HCT116 (cell line): ENCODE measurements at regions not wholly inside any gene's neighbourhood (a gene's known extent, or its start where the extent isn't known, plus 50 kb on each side); places are given as distances from the start of the nearest gene placed in this dataset.

Experiments
- ATAC-seq: fragments of 200-7000 bp; cut with Tn5 transposase; 2 replicates; pipeline ENCODE4 v1.9.1; 2020; ENCODE audit warnings: mild to moderate bottlenecking, moderate library complexity
- BruUV-seq: library from RNA; stranded (reverse); fragments of 400-500 nt; replicated peaks from 2 replicates; lab custom pipeline; 2021; lab: Mats Ljungman, UMichigan
- CTCF ChIA-PET: fragments of 300-600 bp; sonication (Branson Sonifier 250); formaldehyde crosslinking; loops from one replicate; lab custom pipeline; 2021; ENCODE audit warnings: antibody characterized with exemption; lab: Charles Lee
- POLR2A ChIA-PET: fragments of 300-600, 350-600 bp; sonication (Branson Sonifier 250); formaldehyde crosslinking; loops from one replicate; lab custom pipeline; 2021; ENCODE audit warnings: antibody characterized with exemption; lab: Charles Lee
- RAD21 ChIA-PET, 2 experiments: fragments of 300-600 bp; sonication (Branson Sonifier 250); formaldehyde crosslinking; loops; one replicate each; lab custom pipeline; 2023; ENCODE audit warnings: low total read pairs in 2 of 2; ENCODE audit not compliant: uncharacterized antibody in 2 of 2, unreplicated experiment in 2 of 2, low non-redundant PET in 1 of 2; lab: Charles Lee
- DNase-seq: peaks from one replicate; pipeline ENCODE4 v3.0.0-alpha.2; 2010; ENCODE audit warnings: low read depth, low spot score
- H2AFZ ChIP-seq: fragments of 200-600 bp; shearing (Covaris generic), sonication (generic); 2 replicates; pipeline ENCODE4 v1.6.1; 2017; ENCODE audit warnings: low read depth, mixed run types, mixed read lengths, antibody characterized with exemption, low read length; ENCODE audit not compliant: poor library complexity, severe bottlenecking
- H3K27ac ChIP-seq: 2 replicates; pipeline ENCODE4 v1.5.1; 2012; ENCODE audit warnings: low read depth, low read length
- H3K27me3 ChIP-seq: fragments of 200-600 bp; sonication (generic); 2 replicates; pipeline ENCODE4 v1.6.1; 2016; ENCODE audit warnings: mixed run types, low read length, mixed read lengths; ENCODE audit not compliant: insufficient read depth
- H3K36me3 ChIP-seq, 2 experiments: fragments of 200-500 bp in 1 of 2; fragments of 200-600 bp in 1 of 2; sonication (Bioruptor generic) in 1 of 2; sonication (generic) in 1 of 2; 2 replicates each; pipeline versions ENCODE4 v1.5.1 to v1.6.1; 2014 to 2016; ENCODE audit warnings: low read length in 2 of 2, inconsistent platforms in 1 of 2, mixed read lengths in 1 of 2, mixed run types in 1 of 2; ENCODE audit not compliant: insufficient read depth in 2 of 2, control insufficient read depth in 1 of 2
- H3K4me1 ChIP-seq, 2 experiments: fragments of 200-600 bp in 1 of 2; sonication (generic) in 1 of 2; 2 replicates each; pipeline versions ENCODE4 v1.5.1 to v1.6.1; 2012 to 2017; ENCODE audit warnings: low read length in 2 of 2, inconsistent platforms in 1 of 2, mild to moderate bottlenecking in 1 of 2, mixed read lengths in 1 of 2, mixed run types in 1 of 2, moderate library complexity in 1 of 2; ENCODE audit not compliant: insufficient read depth in 2 of 2, control insufficient read depth in 1 of 2
- H3K4me2 ChIP-seq: fragments of 200-600 bp; sonication (generic); 2 replicates; pipeline ENCODE4 v1.6.1; 2017; ENCODE audit warnings: mixed run types, low read length, mixed read lengths
- H3K4me3 ChIP-seq, 2 experiments: fragments of 200-600 bp in 1 of 2; sonication (generic) in 1 of 2; replicated peaks in 1 of 2; 2 replicates each; pipeline ENCODE4 v1.5.1; 2011 to 2016; ENCODE audit warnings: low read length in 2 of 2, control low read depth in 1 of 2, low read depth in 1 of 2, mild to moderate bottlenecking in 1 of 2, mixed read lengths in 1 of 2, mixed run types in 1 of 2
- H3K79me2 ChIP-seq: fragments of 200-600 bp; sonication (generic); 2 replicates; pipeline ENCODE4 v1.6.1; 2017; ENCODE audit warnings: mild to moderate bottlenecking, mixed run types, low read length, moderate library complexity, mixed read lengths; ENCODE audit not compliant: insufficient read depth
- H3K9ac ChIP-seq: fragments of 200-600 bp; sonication (generic); 2 replicates; pipeline ENCODE4 v1.6.1; 2016; ENCODE audit warnings: low read length, mixed read lengths
- H3K9me2 ChIP-seq: fragments of 200-600 bp; sonication (generic), shearing (Covaris generic); 2 replicates; pipeline ENCODE4 v1.6.1; 2017; ENCODE audit warnings: mixed run types, mild to moderate bottlenecking, moderate library complexity; ENCODE audit not compliant: insufficient read depth
- H3K9me3 ChIP-seq, 2 experiments: fragments of 200-500 bp in 1 of 2; fragments of 200-600 bp in 1 of 2; sonication (Bioruptor generic) in 1 of 2; sonication (generic) in 1 of 2; 2 replicates each; pipeline ENCODE4 v1.6.1; 2014 to 2017; ENCODE audit warnings: low read length in 2 of 2, mixed read lengths in 2 of 2, inconsistent platforms in 1 of 2, low read depth in 1 of 2, mild to moderate bottlenecking in 1 of 2, mixed run types in 1 of 2, moderate library complexity in 1 of 2; ENCODE audit not compliant: control insufficient read depth in 1 of 2, insufficient read depth in 1 of 2
- H4K20me1 ChIP-seq: fragments of 200-600 bp; sonication (generic), shearing (Covaris generic); 2 replicates; pipeline ENCODE4 v1.6.1; 2017; ENCODE audit warnings: mixed run types, mild to moderate bottlenecking, moderate library complexity; ENCODE audit not compliant: insufficient read depth
- CBX3 ChIP-seq: IDR thresholded peaks from 2 replicates; pipeline ENCODE4 v1.6.1; 2012; ENCODE audit warnings: low read depth
- CEBPB ChIP-seq: IDR thresholded peaks from 2 replicates; pipeline ENCODE4 v1.6.1; 2012; ENCODE audit warnings: low read depth
- EGR1 ChIP-seq: IDR thresholded peaks from 2 replicates; pipeline ENCODE4 v1.6.1; 2012; ENCODE audit warnings: low read depth
- ELF1 ChIP-seq: IDR thresholded peaks from 2 replicates; pipeline ENCODE4 v1.6.1; 2012; ENCODE audit warnings: low read depth, borderline replicate concordance
- EZH2 ChIP-seq: fragments of 200-600 bp; sonication (generic); IDR thresholded peaks from 2 replicates; pipeline ENCODE4 v1.6.1; 2017; ENCODE audit warnings: antibody characterized with exemption, mixed run types
- JUND ChIP-seq: IDR thresholded peaks from 2 replicates; pipeline ENCODE4 v1.6.1; 2012
- POLR2A ChIP-seq: IDR thresholded peaks from 2 replicates; pipeline ENCODE4 v1.7.0; 2011; ENCODE audit warnings: borderline replicate concordance; ENCODE audit not compliant: insufficient read depth, insufficient read length; ENCODE audit errors: extremely low read depth
- RAD21 ChIP-seq: IDR thresholded peaks from 2 replicates; pipeline ENCODE4 v1.6.1; 2012; ENCODE audit warnings: low read depth, mild to moderate bottlenecking
- SP1 ChIP-seq: IDR thresholded peaks from 2 replicates; pipeline ENCODE4 v1.6.1; 2012; ENCODE audit warnings: low read depth
- TCF7L2 ChIP-seq: IDR thresholded peaks from 2 replicates; pipeline ENCODE4 v1.7.0; 2011; ENCODE audit warnings: borderline replicate concordance, inconsistent platforms; ENCODE audit not compliant: insufficient read depth, insufficient read length; ENCODE audit errors: extremely low read depth
- YY1 ChIP-seq: IDR thresholded peaks from 2 replicates; pipeline ENCODE4 v1.6.1; 2011; ENCODE audit warnings: low read length, low read depth, moderate library complexity, mild to moderate bottlenecking; ENCODE audit not compliant: insufficient replicate concordance; ENCODE audit errors: extremely low read depth
- ZFX ChIP-seq: fragments of 450-650 bp; IDR thresholded peaks from 2 replicates; pipeline ENCODE4 v1.6.1; 2017
- ZNF274 ChIP-seq: fragments of 200-500 bp; sonication (Bioruptor generic); IDR thresholded peaks from 2 replicates; pipeline ENCODE4 v1.6.1; 2014; ENCODE audit warnings: mild to moderate bottlenecking, low read depth, low read length, inconsistent platforms
- intact Hi-C: fragments of 100-400 bp; cut with micrococcal nuclease; formaldehyde crosslinking; loops from 2 replicates; pipeline ENCODE4 v1.10.0; 2022
- TF ChIP-seq, protein P1 (sequence below), 3 experiments: fragments of 200-600 bp in 1 of 3; sonication (generic) in 1 of 3; IDR thresholded peaks in 2 of 3; conservative IDR thresholded peaks in 1 of 3; 2 replicates each; pipeline ENCODE4 v1.5.1; 2012 to 2017; ENCODE audit warnings: low read depth in 2 of 3, low read length in 2 of 3, antibody characterized with exemption in 1 of 3, borderline replicate concordance in 1 of 3, control low read depth in 1 of 3, mild to moderate bottlenecking in 1 of 3, mixed read lengths in 1 of 3, mixed run types in 1 of 3, moderate library complexity in 1 of 3; ENCODE audit not compliant: insufficient read depth in 1 of 3
- TF ChIP-seq, protein P2 (sequence below): IDR thresholded peaks from 2 replicates; pipeline ENCODE4 v1.6.1; 2011; ENCODE audit warnings: mild to moderate bottlenecking, low read length, moderate library complexity; ENCODE audit not compliant: insufficient replicate concordance; ENCODE audit errors: extremely low read depth
- TF ChIP-seq, protein P3 (sequence below): IDR thresholded peaks from 2 replicates; pipeline ENCODE4 v1.6.1; 2012
- TF ChIP-seq, protein P4 (sequence below): IDR thresholded peaks from 2 replicates; pipeline ENCODE4 v1.6.1; 2012; ENCODE audit warnings: low read depth

DNA sequence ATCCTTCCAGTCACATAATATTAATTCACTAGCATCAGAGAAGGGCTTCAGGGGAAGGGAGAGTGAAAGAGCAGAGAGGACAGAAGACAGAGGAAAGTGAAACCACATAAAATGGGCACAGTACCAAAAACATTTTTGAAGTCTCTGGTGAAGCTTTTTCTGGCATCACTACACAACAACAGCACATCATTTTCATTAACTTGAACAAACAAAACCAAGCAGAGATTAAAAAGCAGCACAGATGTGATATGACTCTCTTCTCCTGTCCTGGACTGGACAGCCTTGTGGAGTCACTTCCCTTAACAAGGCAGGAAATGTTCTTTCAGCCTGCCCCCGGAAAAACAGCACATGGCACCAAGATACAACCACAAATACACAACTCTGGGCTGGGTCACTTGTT is 112.0 kb downstream of the TSPAN8 start:
- BruUV-seq = no TSS peak
- Histone ChIP-seq H3K27ac (no peak overlapping the region), H3K9me2 (peaks cover 3% of the 10 kb centered on the region; the same call in 1 of the 2 replicates), H3K27me3 (no peaks in the 10 kb centered on the region), H3K4me3 (no peak overlapping the region), H4K20me1 (no peaks in the 10 kb centered on the region), H3K4me2 (no peak overlapping the region), H3K9me3 (no peaks in the 10 kb centered on the region), H3K9ac (no peak overlapping the region), H3K4me1 (0 out of 4 replicates have a peak, but pooled peaks cover 0 to 7% of the 10 kb centered on the region in 2 experiments)
- no peak for ATAC-seq
- DNase-seq = no peak
- TF ChIP-seq RAD21 = no peak
- TF ChIP-seq YY1 = no peak
- TF ChIP-seq ZFX = no peak
- no peak for TF ChIP-seq ELF1
- TF ChIP-seq, protein P1, sequence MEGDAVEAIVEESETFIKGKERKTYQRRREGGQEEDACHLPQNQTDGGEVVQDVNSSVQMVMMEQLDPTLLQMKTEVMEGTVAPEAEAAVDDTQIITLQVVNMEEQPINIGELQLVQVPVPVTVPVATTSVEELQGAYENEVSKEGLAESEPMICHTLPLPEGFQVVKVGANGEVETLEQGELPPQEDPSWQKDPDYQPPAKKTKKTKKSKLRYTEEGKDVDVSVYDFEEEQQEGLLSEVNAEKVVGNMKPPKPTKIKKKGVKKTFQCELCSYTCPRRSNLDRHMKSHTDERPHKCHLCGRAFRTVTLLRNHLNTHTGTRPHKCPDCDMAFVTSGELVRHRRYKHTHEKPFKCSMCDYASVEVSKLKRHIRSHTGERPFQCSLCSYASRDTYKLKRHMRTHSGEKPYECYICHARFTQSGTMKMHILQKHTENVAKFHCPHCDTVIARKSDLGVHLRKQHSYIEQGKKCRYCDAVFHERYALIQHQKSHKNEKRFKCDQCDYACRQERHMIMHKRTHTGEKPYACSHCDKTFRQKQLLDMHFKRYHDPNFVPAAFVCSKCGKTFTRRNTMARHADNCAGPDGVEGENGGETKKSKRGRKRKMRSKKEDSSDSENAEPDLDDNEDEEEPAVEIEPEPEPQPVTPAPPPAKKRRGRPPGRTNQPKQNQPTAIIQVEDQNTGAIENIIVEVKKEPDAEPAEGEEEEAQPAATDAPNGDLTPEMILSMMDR (IDR thresholded peaks at IDR 0.05 in 2 of 3, conservative IDR thresholded peaks at IDR 0.05 in 1 of 3; ENCODE audit: borderline replicate concordance in 1 of 3, insufficient read depth in 1 of 3, low read depth in 2 of 3, low read length in 2 of 3) = no peak
- TF ChIP-seq CBX3 = no peak
- no peak for TF ChIP-seq CEBPB
- TF ChIP-seq, protein P2, sequence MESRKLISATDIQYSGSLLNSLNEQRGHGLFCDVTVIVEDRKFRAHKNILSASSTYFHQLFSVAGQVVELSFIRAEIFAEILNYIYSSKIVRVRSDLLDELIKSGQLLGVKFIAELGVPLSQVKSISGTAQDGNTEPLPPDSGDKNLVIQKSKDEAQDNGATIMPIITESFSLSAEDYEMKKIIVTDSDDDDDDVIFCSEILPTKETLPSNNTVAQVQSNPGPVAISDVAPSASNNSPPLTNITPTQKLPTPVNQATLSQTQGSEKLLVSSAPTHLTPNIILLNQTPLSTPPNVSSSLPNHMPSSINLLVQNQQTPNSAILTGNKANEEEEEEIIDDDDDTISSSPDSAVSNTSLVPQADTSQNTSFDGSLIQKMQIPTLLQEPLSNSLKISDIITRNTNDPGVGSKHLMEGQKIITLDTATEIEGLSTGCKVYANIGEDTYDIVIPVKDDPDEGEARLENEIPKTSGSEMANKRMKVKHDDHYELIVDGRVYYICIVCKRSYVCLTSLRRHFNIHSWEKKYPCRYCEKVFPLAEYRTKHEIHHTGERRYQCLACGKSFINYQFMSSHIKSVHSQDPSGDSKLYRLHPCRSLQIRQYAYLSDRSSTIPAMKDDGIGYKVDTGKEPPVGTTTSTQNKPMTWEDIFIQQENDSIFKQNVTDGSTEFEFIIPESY = no peak
- no peak for TF ChIP-seq EGR1
- no peak for TF ChIP-seq SP1
- TF ChIP-seq TCF7L2 = no peak
- TF ChIP-seq EZH2 = no peak
- TF ChIP-seq, protein P3, sequence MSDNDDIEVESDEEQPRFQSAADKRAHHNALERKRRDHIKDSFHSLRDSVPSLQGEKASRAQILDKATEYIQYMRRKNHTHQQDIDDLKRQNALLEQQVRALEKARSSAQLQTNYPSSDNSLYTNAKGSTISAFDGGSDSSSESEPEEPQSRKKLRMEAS = no peak
- TF ChIP-seq JUND = no peak
- TF ChIP-seq ZNF274 = no peak
- no peak for TF ChIP-seq POLR2A
- TF ChIP-seq, protein P4, sequence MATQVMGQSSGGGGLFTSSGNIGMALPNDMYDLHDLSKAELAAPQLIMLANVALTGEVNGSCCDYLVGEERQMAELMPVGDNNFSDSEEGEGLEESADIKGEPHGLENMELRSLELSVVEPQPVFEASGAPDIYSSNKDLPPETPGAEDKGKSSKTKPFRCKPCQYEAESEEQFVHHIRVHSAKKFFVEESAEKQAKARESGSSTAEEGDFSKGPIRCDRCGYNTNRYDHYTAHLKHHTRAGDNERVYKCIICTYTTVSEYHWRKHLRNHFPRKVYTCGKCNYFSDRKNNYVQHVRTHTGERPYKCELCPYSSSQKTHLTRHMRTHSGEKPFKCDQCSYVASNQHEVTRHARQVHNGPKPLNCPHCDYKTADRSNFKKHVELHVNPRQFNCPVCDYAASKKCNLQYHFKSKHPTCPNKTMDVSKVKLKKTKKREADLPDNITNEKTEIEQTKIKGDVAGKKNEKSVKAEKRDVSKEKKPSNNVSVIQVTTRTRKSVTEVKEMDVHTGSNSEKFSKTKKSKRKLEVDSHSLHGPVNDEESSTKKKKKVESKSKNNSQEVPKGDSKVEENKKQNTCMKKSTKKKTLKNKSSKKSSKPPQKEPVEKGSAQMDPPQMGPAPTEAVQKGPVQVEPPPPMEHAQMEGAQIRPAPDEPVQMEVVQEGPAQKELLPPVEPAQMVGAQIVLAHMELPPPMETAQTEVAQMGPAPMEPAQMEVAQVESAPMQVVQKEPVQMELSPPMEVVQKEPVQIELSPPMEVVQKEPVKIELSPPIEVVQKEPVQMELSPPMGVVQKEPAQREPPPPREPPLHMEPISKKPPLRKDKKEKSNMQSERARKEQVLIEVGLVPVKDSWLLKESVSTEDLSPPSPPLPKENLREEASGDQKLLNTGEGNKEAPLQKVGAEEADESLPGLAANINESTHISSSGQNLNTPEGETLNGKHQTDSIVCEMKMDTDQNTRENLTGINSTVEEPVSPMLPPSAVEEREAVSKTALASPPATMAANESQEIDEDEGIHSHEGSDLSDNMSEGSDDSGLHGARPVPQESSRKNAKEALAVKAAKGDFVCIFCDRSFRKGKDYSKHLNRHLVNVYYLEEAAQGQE = no peak
- TF ChIP-seq, all 23 proteins: peak for 0
- ChIA-PET CTCF (no interaction called here), RAD21 (no interaction called here), POLR2A (no interaction called here)
- no peaks in the 10 kb centered on the region for H3K36me3 ChIP-seq
- H3K79me2 ChIP-seq = no peaks in the 10 kb centered on the region
- intact Hi-C loops = no loop called here
- no peak overlapping the region for H2AFZ ChIP-seq
